Pancreas (tissue), 10 donors: ENCODE measurements at regions not wholly inside any gene's neighbourhood (a gene's known extent, or its start where the extent isn't known, plus 50 kb on each side); places are given as distances from the start of the nearest gene placed in this dataset.

Experiments
- ATAC-seq, 4 donors: fragments of 200-7000 bp; cut with Tn5 transposase; one replicate each; pipeline versions ENCODE4 v1.8.0 to v1.9.1; 2020; ENCODE audit warnings: mild to moderate bottlenecking in 4 of 4, moderate library complexity in 4 of 4
- DNase-seq, 6 donors: peaks; one replicate each; pipeline ENCODE4 v3.0.0-alpha.2; 2020
- FAIRE-seq: peaks from 2 replicates; lab custom pipeline; 2012; peaks lifted over from hg19 to GRCh38; lab: Jason Lieb, UNC
- H3K27ac ChIP-seq, 4 donors: fragments of 200-600 bp; sonication (generic); 1 replicate in 3 of 4; 2 replicates in 1 of 4; pipeline versions ENCODE4 v1.5.0 to v1.8.0; 2020
- H3K27me3 ChIP-seq, 4 donors: fragments of 200-600 bp; one replicate each; pipeline ENCODE4 v1.8.0; 2021
- H3K36me3 ChIP-seq, 3 donors: fragments of 200-600 bp; sonication (generic) in 1 of 3; one replicate each; pipeline versions ENCODE4 v1.5.0 to v1.8.0; 2020 to 2021
- H3K4me1 ChIP-seq, 3 donors: fragments of 200-600 bp; one replicate each; pipeline ENCODE4 v1.8.0; 2021
- H3K4me3 ChIP-seq, 4 donors: fragments of 200-600 bp; sonication (generic) in 2 of 4; one replicate each; pipeline versions ENCODE4 v1.5.0 to v1.8.0; 2020 to 2021
- H3K9me3 ChIP-seq, 4 donors: fragments of 200-600 bp; one replicate each; pipeline ENCODE4 v1.8.0; 2021
- WGBS, 2 donors: extraction: QIAGEN DNeasy Blood & Tissue Kit; methylation state at CpG; one replicate each; pipeline ENCODE4 v1.1.7; 2013; 5-methylcytosine and 5-hydroxymethylcytosine counted together
- intact Hi-C, 3 donors: fragments of 100-400 bp; cut with DNase I; formaldehyde crosslinking; loops; one replicate each; pipeline versions ENCODE4 v1.11.1 to v1.14.2; 2022
- TF ChIP-seq, protein P1 (sequence below), 4 donors: fragments of 200-600 bp; sonication (generic) in 3 of 4; IDR thresholded peaks; one replicate each; pipeline versions ENCODE4 v1.5.0 to v1.8.0; 2021; ENCODE audit warnings: antibody characterized with exemption in 4 of 4
- donor health status: healthy with polysubstance abuse.
- donor health status: DM: no; HTN: no; CAD: no; lungs with moderate emphysema.
- donor health status: DM: no; HTN: no; CAD: no.
- donor health status: control.
- donor health status: control.
- donor health status: Bipolar disorder and iron deficiency.
- donor health status: DM: yes; HTN: yes; CAD: no.
- donor health status: DM: no; HTN: no; CAD: no.
- donor health status: DM: no; HTN: no; CAD: no.
- donor health status: DM: yes; HTN: yes; CAD: no.

DNA sequence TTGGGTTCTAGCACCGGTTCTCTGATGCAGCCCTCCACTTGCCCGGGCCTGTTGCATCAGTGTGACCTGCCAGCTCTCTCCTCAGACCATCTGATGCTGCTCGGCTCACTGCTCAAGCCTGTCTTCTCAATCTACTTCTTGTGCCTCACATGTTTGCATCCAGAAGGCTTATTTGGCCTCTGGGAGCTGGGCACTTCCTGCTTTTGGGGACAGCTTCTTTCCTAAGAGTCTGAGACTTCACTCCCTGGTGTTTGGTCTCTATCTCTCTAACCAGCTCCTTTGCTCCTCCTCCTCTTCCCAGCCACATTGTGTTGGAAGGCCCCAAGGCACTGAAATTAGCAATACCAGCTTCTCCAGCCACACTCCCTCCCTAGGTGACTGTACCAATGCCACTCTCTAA lies 212.8 kb downstream of the CDCA7 start:
- Histone ChIP-seq H3K27ac (no peak overlapping the region), H3K4me3 (no peak overlapping the region), H3K9me3 (no peaks in the 10 kb centered on the region), H3K27me3 (no peaks in the 10 kb centered on the region), H3K4me1 (peaks cover 5 to 16% (median 9%) of the 10 kb centered on the region in 3 donors), H3K36me3 (no peaks in the 10 kb centered on the region)
- TF ChIP-seq, protein P1, sequence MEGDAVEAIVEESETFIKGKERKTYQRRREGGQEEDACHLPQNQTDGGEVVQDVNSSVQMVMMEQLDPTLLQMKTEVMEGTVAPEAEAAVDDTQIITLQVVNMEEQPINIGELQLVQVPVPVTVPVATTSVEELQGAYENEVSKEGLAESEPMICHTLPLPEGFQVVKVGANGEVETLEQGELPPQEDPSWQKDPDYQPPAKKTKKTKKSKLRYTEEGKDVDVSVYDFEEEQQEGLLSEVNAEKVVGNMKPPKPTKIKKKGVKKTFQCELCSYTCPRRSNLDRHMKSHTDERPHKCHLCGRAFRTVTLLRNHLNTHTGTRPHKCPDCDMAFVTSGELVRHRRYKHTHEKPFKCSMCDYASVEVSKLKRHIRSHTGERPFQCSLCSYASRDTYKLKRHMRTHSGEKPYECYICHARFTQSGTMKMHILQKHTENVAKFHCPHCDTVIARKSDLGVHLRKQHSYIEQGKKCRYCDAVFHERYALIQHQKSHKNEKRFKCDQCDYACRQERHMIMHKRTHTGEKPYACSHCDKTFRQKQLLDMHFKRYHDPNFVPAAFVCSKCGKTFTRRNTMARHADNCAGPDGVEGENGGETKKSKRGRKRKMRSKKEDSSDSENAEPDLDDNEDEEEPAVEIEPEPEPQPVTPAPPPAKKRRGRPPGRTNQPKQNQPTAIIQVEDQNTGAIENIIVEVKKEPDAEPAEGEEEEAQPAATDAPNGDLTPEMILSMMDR (IDR thresholded peaks at IDR 0.05) = no peak
- intact Hi-C loops = no loop called here
- no peak for ATAC-seq
- WGBS, 2 donors = 83 to 92% methylated on average over 3 of the region's 3 CpGs
- DNase-seq = no peak
- FAIRE-seq = no peak

GRCh38 chr2:173568054-173568453 lies 213.4 kb downstream of the CDCA7 start:
- WGBS, 2 donors = 60 to 69% methylated on average over 3 of the region's 3 CpGs
- intact Hi-C loops = no loop called here
- TF ChIP-seq, protein P1 (IDR thresholded peaks at IDR 0.05) = no peak
- Histone ChIP-seq H3K9me3 (no peaks in the 10 kb centered on the region), H3K27me3 (no peaks in the 10 kb centered on the region), H3K4me3 (no peak overlapping the region), H3K4me1 (peaks cover 5 to 16% (median 10%) of the 10 kb centered on the region in 3 donors), H3K36me3 (no peaks in the 10 kb centered on the region), H3K27ac (no peak overlapping the region)
- DNase-seq (no peak), ATAC-seq (no peak), FAIRE-seq (no peak)

GRCh38 chr2:173571021-173571821 lies 216.5 kb downstream of the CDCA7 start:
- peak overlapping the region in 3 of 4 donors; percentile 22 to 78 (median 74) for H3K27ac ChIP-seq
- DNase-seq (peak in 3 of 6 donors; percentile 4 to 42 (median 30)), ATAC-seq (peak; percentile 76 to 87 (median 85)), FAIRE-seq (no peak)
- H3K4me1 ChIP-seq = peaks cover 5 to 16% (median 10%) of the 10 kb centered on the region in 3 donors
- intact Hi-C loops = no loop called here
- H3K36me3 ChIP-seq = no peaks in the 10 kb centered on the region
- WGBS, 2 donors = 10 to 11% methylated on average over 10 of the region's 10 CpGs
- H3K27me3 ChIP-seq = no peaks in the 10 kb centered on the region
- peak overlapping the region in 1 of 4 donors; percentile 22 for H3K4me3 ChIP-seq
- TF ChIP-seq, protein P1 (IDR thresholded peaks at IDR 0.05) = no peak
- H3K9me3 ChIP-seq = no peaks in the 10 kb centered on the region

DNA sequence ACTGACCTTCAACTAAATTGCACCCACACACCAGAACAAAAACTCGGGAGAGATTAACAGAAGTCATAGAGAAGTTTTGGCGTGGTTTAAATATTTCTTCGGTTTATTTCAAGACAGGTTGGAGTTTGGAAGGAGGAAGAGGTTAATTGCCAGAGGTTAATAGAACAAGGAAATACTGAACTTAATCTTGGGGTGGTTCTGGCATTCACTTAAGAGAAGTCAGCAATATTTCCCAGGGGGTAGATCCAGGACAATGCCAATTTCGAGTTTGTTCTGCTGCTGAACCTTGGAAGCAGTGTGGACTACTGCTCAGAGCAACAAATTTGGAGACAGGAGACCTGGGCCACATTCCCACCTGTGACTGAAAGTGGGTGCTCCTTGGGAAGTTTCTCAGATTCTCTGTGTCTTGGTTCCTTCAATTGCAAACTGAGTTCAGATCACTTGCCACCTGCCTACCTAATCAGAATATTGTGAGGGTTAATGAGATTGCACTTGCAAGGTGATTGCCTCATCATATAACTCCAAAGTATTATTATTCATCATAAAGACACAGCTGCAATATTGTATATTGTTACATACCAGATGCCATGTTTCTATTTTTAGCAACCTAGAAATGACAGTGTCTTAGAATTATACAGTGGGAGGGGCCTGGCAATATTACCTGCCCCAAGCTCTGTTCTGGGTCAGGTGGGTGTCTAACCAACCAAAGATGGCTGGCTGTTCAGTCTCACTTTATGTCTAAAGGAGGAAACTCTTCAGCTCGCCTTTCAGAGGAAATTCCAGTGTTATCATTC lies 217.4 kb downstream of the CDCA7 start:
- WGBS, 2 donors = 18 to 23% methylated on average over 5 of the region's 5 CpGs
- peaks cover 5 to 16% (median 10%) of the 10 kb centered on the region in 3 donors for H3K4me1 ChIP-seq
- intact Hi-C loops = no loop called here
- no peaks in the 10 kb centered on the region for H3K27me3 ChIP-seq
- H3K27ac ChIP-seq = peak overlapping the region in 3 of 4 donors; percentile 22 to 78 (median 74)
- ATAC-seq (peak; percentile 58 to 72 (median 63)), FAIRE-seq (no peak), DNase-seq (no peak)
- H3K9me3 ChIP-seq = no peaks in the 10 kb centered on the region
- H3K36me3 ChIP-seq = no peaks in the 10 kb centered on the region
- peak overlapping the region in 1 of 4 donors; percentile 22 for H3K4me3 ChIP-seq
- TF ChIP-seq, protein P1 (IDR thresholded peaks at IDR 0.05) = no peak
